Naive thymus-derived CD4-positive, alpha-beta T cell (primary cell): ENCODE measurements at regions not wholly inside any gene's neighbourhood (a gene's known extent, or its start where the extent isn't known, plus 50 kb on each side); places are given as distances from the start of the nearest gene placed in this dataset.

Experiments
- ATAC-seq: fragments of 150-1000 bp; cut with Tn5 transposase; 2 replicates; pipeline ENCODE4 v1.10.0; 2021; ENCODE audit warnings: mild to moderate bottlenecking, moderate library complexity
- CTCF ChIA-PET: fragments of 350-600 bp; sonication (Branson Sonifier 250); formaldehyde crosslinking; loops from one replicate; lab custom pipeline; 2021; ENCODE audit warnings: antibody characterized with exemption; lab: Charles Lee
- POLR2A ChIA-PET: fragments of 350-600 bp; sonication (Branson Sonifier 250); formaldehyde crosslinking; loops from one replicate; lab custom pipeline; 2021; ENCODE audit warnings: antibody characterized with exemption, inconsistent platforms; lab: Charles Lee
- DNase-seq, 9 donors: peaks; one replicate each; pipeline versions ENCODE4 v3.0.0 to v3.0.0-alpha.2; 2020 to 2022; ENCODE audit warnings: mixed read lengths in 1 of 9
- H3K27ac ChIP-seq: one replicate; pipeline ENCODE4 v1.7.0; 2013; ENCODE audit warnings: mild to moderate bottlenecking, low read depth, low read length, moderate library complexity
- H3K27me3 ChIP-seq, 2 donors: one replicate each; pipeline ENCODE4 v1.7.0; 2013; ENCODE audit warnings: low read length in 2 of 2, mild to moderate bottlenecking in 2 of 2, moderate library complexity in 2 of 2; ENCODE audit not compliant: control insufficient read depth in 2 of 2, insufficient read depth in 2 of 2
- H3K36me3 ChIP-seq, 3 experiments: 1 replicate in 2 of 3; 2 replicates in 1 of 3; pipeline ENCODE4 v1.7.0; 2013; ENCODE audit warnings: low read length in 3 of 3, mild to moderate bottlenecking in 3 of 3, moderate library complexity in 1 of 3; ENCODE audit not compliant: insufficient read depth in 3 of 3, control insufficient read depth in 2 of 3
- H3K4me1 ChIP-seq, 2 donors: one replicate each; pipeline ENCODE4 v1.7.0; 2013; ENCODE audit warnings: low read length in 2 of 2, mild to moderate bottlenecking in 2 of 2, moderate library complexity in 1 of 2; ENCODE audit not compliant: control insufficient read depth in 2 of 2, insufficient read depth in 2 of 2
- H3K4me3 ChIP-seq: 2 replicates; pipeline ENCODE4 v1.7.0; 2013; ENCODE audit warnings: mild to moderate bottlenecking, low read length
- H3K9me3 ChIP-seq, 3 experiments: 1 replicate in 2 of 3; 2 replicates in 1 of 3; pipeline ENCODE4 v1.7.0; 2013; ENCODE audit warnings: low read length in 3 of 3; ENCODE audit not compliant: control insufficient read depth in 2 of 3
- H3K27ac Mint-ChIP-seq, 9 donors: one replicate each; pipeline ENCODE4 v1.8.0; 2020 to 2022; ENCODE audit warnings: mixed read lengths in 9 of 9, mild to moderate bottlenecking in 8 of 9, moderate library complexity in 5 of 9, inconsistent platforms in 2 of 9
- H3K27me3 Mint-ChIP-seq, 5 donors: one replicate each; pipeline ENCODE4 v1.8.0; 2021 to 2022; ENCODE audit warnings: mixed read lengths in 5 of 5, mild to moderate bottlenecking in 1 of 5
- H3K36me3 Mint-ChIP-seq, 5 donors: one replicate each; pipeline ENCODE4 v1.8.0; 2020 to 2022; ENCODE audit warnings: mixed read lengths in 5 of 5, mild to moderate bottlenecking in 3 of 5, inconsistent platforms in 1 of 5
- H3K4me1 Mint-ChIP-seq, 7 donors: one replicate each; pipeline ENCODE4 v1.8.0; 2020 to 2022; ENCODE audit warnings: mixed read lengths in 7 of 7, mild to moderate bottlenecking in 3 of 7, inconsistent platforms in 1 of 7
- H3K4me3 Mint-ChIP-seq, 10 donors: one replicate each; pipeline ENCODE4 v1.8.0; 2020 to 2022; ENCODE audit warnings: mild to moderate bottlenecking in 10 of 10, mixed read lengths in 10 of 10, moderate library complexity in 6 of 10, inconsistent platforms in 2 of 10
- H3K9me3 Mint-ChIP-seq, 11 donors: one replicate each; pipeline ENCODE4 v1.8.0; 2020 to 2022; ENCODE audit warnings: mixed read lengths in 11 of 11, mild to moderate bottlenecking in 4 of 11, inconsistent platforms in 1 of 11, moderate library complexity in 1 of 11
- intact Hi-C, 2 donors: fragments of 100-400 bp; cut with micrococcal nuclease; formaldehyde crosslinking; loops; one replicate each; pipeline ENCODE4 v1.15.1; 2023

GRCh38 chr22:49107561-49107960 is 720.1 kb downstream of the BRD1 start:
- Histone ChIP-seq H3K9me3 (no peaks in the 10 kb centered on the region), H3K4me1 (no peaks in the 10 kb centered on the region), H3K27ac (no peak overlapping the region), H3K27me3 (no peaks in the 10 kb centered on the region), H3K36me3 (no peaks in the 10 kb centered on the region), H3K4me3 (no peak overlapping the region)
- H3K27ac Mint-ChIP-seq, result no peak overlapping the region
- H3K9me3 Mint-ChIP-seq, result peaks cover 0 to 1% (median 0%) of the 10 kb centered on the region in 11 donors
- CTCF ChIA-PET, result no interaction called here
- H3K4me3 Mint-ChIP-seq, result no peak overlapping the region
- POLR2A ChIA-PET, result no interaction called here
- ATAC-seq (no peak), DNase-seq (no peak)
- intact Hi-C loops, result no loop called here
- H3K4me1 Mint-ChIP-seq, result peaks cover 0 to 2% (median 0%) of the 10 kb centered on the region in 7 donors
- no peaks in the 10 kb centered on the region for H3K36me3 Mint-ChIP-seq
- peaks cover 0 to 27% (median 16%) of the 10 kb centered on the region in 5 donors for H3K27me3 Mint-ChIP-seq

GRCh38 chr22:49106842-49107152 is 720.9 kb downstream of the BRD1 start:
- H3K4me3 ChIP-seq, result no peak overlapping the region
- H3K36me3 ChIP-seq, result no peaks in the 10 kb centered on the region
- POLR2A ChIA-PET, result no interaction called here
- H3K9me3 ChIP-seq, result no peaks in the 10 kb centered on the region
- intact Hi-C loops, result no loop called here
- Mint-ChIP-seq H3K36me3 (no peaks in the 10 kb centered on the region), H3K27ac (no peak overlapping the region), H3K9me3 (peaks cover 0 to 1% (median 0%) of the 10 kb centered on the region in 11 donors), H3K4me3 (no peak overlapping the region), H3K4me1 (no peaks in the 10 kb centered on the region), H3K27me3 (peaks cover 0 to 27% (median 16%) of the 10 kb centered on the region in 5 donors)
- CTCF ChIA-PET, result no interaction called here
- no peaks in the 10 kb centered on the region for H3K4me1 ChIP-seq
- ATAC-seq (no peak), DNase-seq (no peak)
- H3K27me3 ChIP-seq, result no peaks in the 10 kb centered on the region
- no peak overlapping the region for H3K27ac ChIP-seq

- Mint-ChIP-seq H3K4me1 (no peaks in the 10 kb centered on the region), H3K36me3 (no peaks in the 10 kb centered on the region), H3K4me3 (no peak overlapping the region), H3K27me3 (peaks cover 0 to 30% (median 16%) of the 10 kb centered on the region in 5 donors), H3K27ac (no peak overlapping the region), H3K9me3 (peaks cover 0 to 1% (median 0%) of the 10 kb centered on the region in 11 donors)
- ATAC-seq, result no peak
- intact Hi-C loops, result no loop called here
- CTCF ChIA-PET, result no interaction called here
- Histone ChIP-seq H3K27ac (no peak overlapping the region), H3K9me3 (no peaks in the 10 kb centered on the region), H3K36me3 (no peaks in the 10 kb centered on the region), H3K4me3 (no peak overlapping the region), H3K4me1 (no peaks in the 10 kb centered on the region), H3K27me3 (no peaks in the 10 kb centered on the region)
- no peak for DNase-seq
- POLR2A ChIA-PET, result no interaction called here
Observed at GRCh38 chr22:49106096-49106841, 721.4 kb downstream of the BRD1 start.

- intact Hi-C loops, result no loop called here
- Histone ChIP-seq H3K4me1 (no peaks in the 10 kb centered on the region), H3K9me3 (no peaks in the 10 kb centered on the region), H3K4me3 (no peak overlapping the region), H3K36me3 (no peaks in the 10 kb centered on the region), H3K27me3 (no peaks in the 10 kb centered on the region), H3K27ac (no peak overlapping the region)
- Mint-ChIP-seq H3K9me3 (peaks cover 0 to 1% (median 0%) of the 10 kb centered on the region in 11 donors), H3K27ac (no peak overlapping the region), H3K36me3 (no peaks in the 10 kb centered on the region), H3K27me3 (peaks cover 0 to 42% (median 17%) of the 10 kb centered on the region in 5 donors), H3K4me3 (no peak overlapping the region), H3K4me1 (peaks cover 0 to 2% (median 0%) of the 10 kb centered on the region in 7 donors)
- DNase-seq, result no peak
- ChIA-PET CTCF (no interaction called here), POLR2A (no interaction called here)
- no peak for ATAC-seq
Observed at GRCh38 chr22:49104434-49104833, 723.2 kb downstream of the BRD1 start.

GRCh38 chr22:49103314-49104059 is 724.2 kb downstream of the BRD1 start:
- intact Hi-C loops, result no loop called here
- no peak for DNase-seq
- peaks cover 0 to 1% (median 0%) of the 10 kb centered on the region in 11 donors for H3K9me3 Mint-ChIP-seq
- no peaks in the 10 kb centered on the region for H3K36me3 Mint-ChIP-seq
- no peaks in the 10 kb centered on the region for H3K9me3 ChIP-seq
- no peaks in the 10 kb centered on the region for H3K36me3 ChIP-seq
- no peaks in the 10 kb centered on the region for H3K4me1 ChIP-seq
- H3K27me3 Mint-ChIP-seq, result peaks cover 0 to 50% (median 17%) of the 10 kb centered on the region in 5 donors
- no peaks in the 10 kb centered on the region for H3K27me3 ChIP-seq
- ChIA-PET CTCF (no interaction called here), POLR2A (no interaction called here)
- no peak overlapping the region for H3K4me3 Mint-ChIP-seq
- no peak overlapping the region for H3K27ac Mint-ChIP-seq
- no peak overlapping the region for H3K4me3 ChIP-seq
- H3K27ac ChIP-seq, result no peak overlapping the region
- H3K4me1 Mint-ChIP-seq, result peaks cover 0 to 2% (median 0%) of the 10 kb centered on the region in 7 donors
- ATAC-seq, result no peak

- Mint-ChIP-seq H3K27ac (no peak overlapping the region), H3K9me3 (peaks cover 0 to 3% (median 0%) of the 10 kb centered on the region in 11 donors), H3K4me3 (no peak overlapping the region), H3K36me3 (no peaks in the 10 kb centered on the region), H3K4me1 (peaks cover 0 to 2% (median 0%) of the 10 kb centered on the region in 7 donors), H3K27me3 (peaks cover 0 to 44% (median 17%) of the 10 kb centered on the region in 5 donors)
- Histone ChIP-seq H3K4me1 (no peaks in the 10 kb centered on the region), H3K4me3 (no peak overlapping the region), H3K36me3 (no peaks in the 10 kb centered on the region), H3K27me3 (no peaks in the 10 kb centered on the region), H3K27ac (no peak overlapping the region), H3K9me3 (no peaks in the 10 kb centered on the region)
- no peak for ATAC-seq
- no peak for DNase-seq
- intact Hi-C loops, result no loop called here
- ChIA-PET CTCF (no interaction called here), POLR2A (no interaction called here)
Observed at GRCh38 chr22:49102367-49102766, 725.3 kb downstream of the BRD1 start.
